ENCODE measurements at regions not wholly inside any gene's neighbourhood (a gene's known extent, or its start where the extent isn't known, plus 50 kb on each side); places are given as distances from the start of the nearest gene placed in this dataset.
"Not testable (repeated sequence)": the region's sequence is repeated elsewhere in the genome, so short reads cannot be mapped to it uniquely, and the experiment has no call there.

DNA sequence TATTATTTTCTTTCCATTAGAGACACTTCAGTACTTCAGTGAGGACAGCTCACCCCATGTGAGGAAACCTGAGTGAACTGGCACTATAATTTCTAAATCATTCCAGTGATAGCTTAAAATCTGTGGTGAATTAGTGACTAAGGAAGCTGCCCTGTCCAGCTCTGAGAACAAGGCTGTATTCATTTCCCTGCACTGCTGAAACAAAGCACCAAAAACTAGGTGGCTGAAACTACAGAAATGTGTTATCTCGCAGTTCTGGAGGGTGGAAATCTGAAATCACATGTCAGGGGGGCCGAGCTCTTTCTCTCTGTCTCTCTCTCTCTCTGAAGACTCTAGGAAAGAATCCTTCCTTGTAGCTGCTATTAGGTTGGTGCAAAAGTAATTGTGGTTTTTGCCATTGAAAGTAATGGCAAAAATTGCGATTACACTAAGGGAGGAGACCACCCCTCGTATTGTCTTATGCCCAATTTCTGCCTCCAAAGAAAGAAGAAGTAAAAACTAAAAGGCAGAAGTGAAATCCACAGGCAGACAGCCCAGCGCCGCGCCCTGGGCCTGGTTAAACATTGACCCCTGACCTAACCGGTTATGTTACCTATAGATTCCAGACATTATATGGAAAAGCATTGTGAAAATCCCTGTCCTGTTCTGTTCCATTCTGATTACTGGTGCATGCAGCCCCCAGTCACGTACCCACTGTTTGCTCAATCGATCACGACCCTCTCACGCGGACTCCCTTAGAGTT lies 153.0 kb upstream of the LRRN1 start:
- not testable (repeated sequence) for H3K27me3 ChIP-seq (ENCODE audit: insufficient read depth, low read length, poor library complexity); H3K36me3 ChIP-seq (ENCODE audit: control insufficient read depth, insufficient read depth, low read length); H2BK15ac ChIP-seq (replicated peaks; ENCODE audit: low read depth); H3K79me2 ChIP-seq (ENCODE audit: control insufficient read depth, insufficient read depth, low read length); H3K9ac ChIP-seq (ENCODE audit: low read length); H3K4me1 ChIP-seq (ENCODE audit: control insufficient read depth, low read depth, low read length); H4K5ac ChIP-seq (ENCODE audit: low read length); H3K23ac ChIP-seq (ENCODE audit: low read length); H2BK5ac ChIP-seq (ENCODE audit: low read length); H2AK5ac ChIP-seq (ENCODE audit: low read length); H3K4me3 ChIP-seq (ENCODE audit: low read length); H3K79me1 ChIP-seq (ENCODE audit: low read length); H3K27ac ChIP-seq (ENCODE audit: low read depth, low read length); H2BK120ac ChIP-seq (ENCODE audit: low read depth, low read length); DNase-seq; H4K8ac ChIP-seq (ENCODE audit: low read depth, low read length); H3K4ac ChIP-seq (ENCODE audit: low read depth, low read length); H3K4me2 ChIP-seq (ENCODE audit: low read length); H3K56ac ChIP-seq (ENCODE audit: low read length); H3K18ac ChIP-seq (ENCODE audit: low read length)
- no CpG with 5 or more reads among the region's 13 CpGs for WGBS (ENCODE audit: extremely low coverage, insufficient coverage, low lambda C conversion rate)

- H3K79me1 ChIP-seq (ENCODE audit: low read length), result no peaks in the 10 kb centered on the region
- no peak overlapping the region for H3K56ac ChIP-seq (ENCODE audit: low read length)
- H3K4me2 ChIP-seq (ENCODE audit: low read length), result no peak overlapping the region
- no peak overlapping the region for H3K27ac ChIP-seq (ENCODE audit: low read depth, low read length)
- no peak overlapping the region for H2BK120ac ChIP-seq (ENCODE audit: low read depth, low read length)
- no peaks in the 10 kb centered on the region for H3K4me1 ChIP-seq (ENCODE audit: control insufficient read depth, low read depth, low read length)
- DNase-seq, result no peak
- H4K8ac ChIP-seq (ENCODE audit: low read depth, low read length), result no peak overlapping the region
- no peak overlapping the region for H3K4me3 ChIP-seq (ENCODE audit: low read length)
- H2BK5ac ChIP-seq (ENCODE audit: low read length), result no peak overlapping the region
- no peaks in the 10 kb centered on the region for H3K27me3 ChIP-seq (ENCODE audit: insufficient read depth, low read length, poor library complexity)
- H2BK15ac ChIP-seq (replicated peaks; ENCODE audit: low read depth), result no peak overlapping the region
- H4K5ac ChIP-seq (ENCODE audit: low read length), result no peak overlapping the region
- no peak overlapping the region for H3K18ac ChIP-seq (ENCODE audit: low read length)
- WGBS (ENCODE audit: extremely low coverage, insufficient coverage, low lambda C conversion rate), result no CpG with 5 or more reads among the region's 5 CpGs
- no peak overlapping the region for H2AK5ac ChIP-seq (ENCODE audit: low read length)
- no peaks in the 10 kb centered on the region for H3K36me3 ChIP-seq (ENCODE audit: control insufficient read depth, insufficient read depth, low read length)
- no peak overlapping the region for H3K9ac ChIP-seq (ENCODE audit: low read length)
- H3K4ac ChIP-seq (ENCODE audit: low read depth, low read length), result no peak overlapping the region
- H3K23ac ChIP-seq (ENCODE audit: low read length), result no peak overlapping the region
- no peaks in the 10 kb centered on the region for H3K79me2 ChIP-seq (ENCODE audit: control insufficient read depth, insufficient read depth, low read length)
Observed at GRCh38 chr3:3641877-3642455, 157.3 kb upstream of the LRRN1 start.

- Histone ChIP-seq H2BK15ac (replicated peaks; ENCODE audit: low read depth) (no peak overlapping the region), H3K27me3 (ENCODE audit: insufficient read depth, low read length, poor library complexity) (no peaks in the 10 kb centered on the region), H2BK120ac (ENCODE audit: low read depth, low read length) (no peak overlapping the region), H3K4me2 (ENCODE audit: low read length) (no peak overlapping the region), H4K5ac (ENCODE audit: low read length) (no peak overlapping the region), H3K4me1 (ENCODE audit: control insufficient read depth, low read depth, low read length) (no peaks in the 10 kb centered on the region), H4K8ac (ENCODE audit: low read depth, low read length) (no peak overlapping the region), H3K79me1 (ENCODE audit: low read length) (no peaks in the 10 kb centered on the region), H3K23ac (ENCODE audit: low read length) (no peak overlapping the region), H3K36me3 (ENCODE audit: control insufficient read depth, insufficient read depth, low read length) (no peaks in the 10 kb centered on the region), H3K4me3 (ENCODE audit: low read length) (no peak overlapping the region), H2BK5ac (ENCODE audit: low read length) (no peak overlapping the region), H3K9ac (ENCODE audit: low read length) (no peak overlapping the region), H3K79me2 (ENCODE audit: control insufficient read depth, insufficient read depth, low read length) (no peaks in the 10 kb centered on the region), H3K56ac (ENCODE audit: low read length) (no peak overlapping the region), H2AK5ac (ENCODE audit: low read length) (no peak overlapping the region), H3K4ac (ENCODE audit: low read depth, low read length) (no peak overlapping the region), H3K18ac (ENCODE audit: low read length) (no peak overlapping the region), H3K27ac (ENCODE audit: low read depth, low read length) (no peak overlapping the region)
- no peak for DNase-seq
- no CpG with 5 or more reads among the region's 2 CpGs for WGBS (ENCODE audit: extremely low coverage, insufficient coverage, low lambda C conversion rate)
Observed at GRCh38 chr3:3639078-3639477, 160.2 kb upstream of the LRRN1 start.

GRCh38 chr3:3636815-3637214 lies 162.4 kb upstream of the LRRN1 start:
- Histone ChIP-seq H4K5ac (ENCODE audit: low read length) (no peak overlapping the region), H3K9ac (ENCODE audit: low read length) (no peak overlapping the region), H3K4me3 (ENCODE audit: low read length) (no peak overlapping the region), H3K27me3 (ENCODE audit: insufficient read depth, low read length, poor library complexity) (no peaks in the 10 kb centered on the region), H3K4ac (ENCODE audit: low read depth, low read length) (no peak overlapping the region), H3K79me1 (ENCODE audit: low read length) (no peaks in the 10 kb centered on the region), H4K8ac (ENCODE audit: low read depth, low read length) (no peak overlapping the region), H2BK120ac (ENCODE audit: low read depth, low read length) (no peak overlapping the region), H3K4me1 (ENCODE audit: control insufficient read depth, low read depth, low read length) (no peaks in the 10 kb centered on the region), H3K56ac (ENCODE audit: low read length) (no peak overlapping the region), H3K79me2 (ENCODE audit: control insufficient read depth, insufficient read depth, low read length) (no peaks in the 10 kb centered on the region), H2BK15ac (replicated peaks; ENCODE audit: low read depth) (no peak overlapping the region), H2BK5ac (ENCODE audit: low read length) (no peak overlapping the region), H3K4me2 (ENCODE audit: low read length) (no peak overlapping the region), H3K18ac (ENCODE audit: low read length) (no peak overlapping the region), H3K36me3 (ENCODE audit: control insufficient read depth, insufficient read depth, low read length) (no peaks in the 10 kb centered on the region), H3K27ac (ENCODE audit: low read depth, low read length) (no peak overlapping the region), H3K23ac (ENCODE audit: low read length) (no peak overlapping the region), H2AK5ac (ENCODE audit: low read length) (no peak overlapping the region)
- WGBS (ENCODE audit: extremely low coverage, insufficient coverage, low lambda C conversion rate), result no CpG with 5 or more reads among the region's 2 CpGs
- DNase-seq, result peak; percentile 63

DNA sequence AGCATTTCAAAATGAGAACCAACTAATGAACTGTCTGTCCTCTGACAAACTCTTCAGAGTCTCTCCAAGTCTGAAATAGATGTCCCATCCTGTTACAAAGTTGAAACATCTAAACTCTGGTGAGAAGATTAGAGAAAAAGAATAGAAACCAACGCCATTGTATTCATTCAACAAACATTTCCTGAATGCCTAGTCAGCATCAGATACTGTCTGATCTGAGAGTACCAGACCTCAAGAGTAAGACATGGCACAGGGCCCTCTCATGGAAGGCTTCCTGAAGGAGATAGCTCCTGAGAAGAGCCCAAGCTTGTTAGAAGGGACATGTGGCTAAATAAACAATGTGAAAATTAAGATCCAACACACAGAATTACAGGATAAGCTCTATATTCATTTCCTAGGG lies 164.1 kb upstream of the LRRN1 start:
- no peaks in the 10 kb centered on the region for H3K79me2 ChIP-seq (ENCODE audit: control insufficient read depth, insufficient read depth, low read length)

GRCh38 chr3:3634326-3634725 lies 164.9 kb upstream of the LRRN1 start:
- Histone ChIP-seq H3K27ac (ENCODE audit: low read depth, low read length) (no peak overlapping the region), H3K56ac (ENCODE audit: low read length) (no peak overlapping the region), H4K5ac (ENCODE audit: low read length) (no peak overlapping the region), H3K4ac (ENCODE audit: low read depth, low read length) (no peak overlapping the region), H3K9ac (ENCODE audit: low read length) (no peak overlapping the region), H3K79me1 (ENCODE audit: low read length) (no peaks in the 10 kb centered on the region), H3K27me3 (ENCODE audit: insufficient read depth, low read length, poor library complexity) (no peaks in the 10 kb centered on the region), H3K36me3 (ENCODE audit: control insufficient read depth, insufficient read depth, low read length) (no peaks in the 10 kb centered on the region), H3K23ac (ENCODE audit: low read length) (no peak overlapping the region), H2AK5ac (ENCODE audit: low read length) (no peak overlapping the region), H3K4me1 (ENCODE audit: control insufficient read depth, low read depth, low read length) (no peaks in the 10 kb centered on the region), H3K4me3 (ENCODE audit: low read length) (no peak overlapping the region), H3K18ac (ENCODE audit: low read length) (no peak overlapping the region), H2BK120ac (ENCODE audit: low read depth, low read length) (no peak overlapping the region), H2BK5ac (ENCODE audit: low read length) (no peak overlapping the region), H2BK15ac (replicated peaks; ENCODE audit: low read depth) (no peak overlapping the region), H3K79me2 (ENCODE audit: control insufficient read depth, insufficient read depth, low read length) (no peaks in the 10 kb centered on the region), H3K4me2 (ENCODE audit: low read length) (no peak overlapping the region), H4K8ac (ENCODE audit: low read depth, low read length) (no peak overlapping the region)
- DNase-seq, result no peak
- no CpG with 5 or more reads among the region's 6 CpGs for WGBS (ENCODE audit: extremely low coverage, insufficient coverage, low lambda C conversion rate)

More for the DNA sequence above, 164.1 kb upstream of the LRRN1 start:
- no peak overlapping the region for H3K4ac ChIP-seq (ENCODE audit: low read depth, low read length)
- H3K79me1 ChIP-seq (ENCODE audit: low read length), result no peaks in the 10 kb centered on the region
- no peak overlapping the region for H4K5ac ChIP-seq (ENCODE audit: low read length)
- no CpG with 5 or more reads among the region's 1 CpG for WGBS (ENCODE audit: extremely low coverage, insufficient coverage, low lambda C conversion rate)
- H3K4me3 ChIP-seq (ENCODE audit: low read length), result no peak overlapping the region
- no peaks in the 10 kb centered on the region for H3K36me3 ChIP-seq (ENCODE audit: control insufficient read depth, insufficient read depth, low read length)
- no peak overlapping the region for H3K9ac ChIP-seq (ENCODE audit: low read length)
- no peaks in the 10 kb centered on the region for H3K4me1 ChIP-seq (ENCODE audit: control insufficient read depth, low read depth, low read length)
- H3K27me3 ChIP-seq (ENCODE audit: insufficient read depth, low read length, poor library complexity), result no peaks in the 10 kb centered on the region
- no peak overlapping the region for H3K18ac ChIP-seq (ENCODE audit: low read length)
- no peak overlapping the region for H2AK5ac ChIP-seq (ENCODE audit: low read length)
- H4K8ac ChIP-seq (ENCODE audit: low read depth, low read length), result no peak overlapping the region
- H2BK120ac ChIP-seq (ENCODE audit: low read depth, low read length), result no peak overlapping the region
- no peak overlapping the region for H3K27ac ChIP-seq (ENCODE audit: low read depth, low read length)
- H3K56ac ChIP-seq (ENCODE audit: low read length), result no peak overlapping the region
- no peak overlapping the region for H3K4me2 ChIP-seq (ENCODE audit: low read length)
- H2BK15ac ChIP-seq (replicated peaks; ENCODE audit: low read depth), result no peak overlapping the region
- H3K23ac ChIP-seq (ENCODE audit: low read length), result no peak overlapping the region
- DNase-seq, result no peak
- no peak overlapping the region for H2BK5ac ChIP-seq (ENCODE audit: low read length)

All from mesendoderm (in vitro differentiated cells).